Rectal smooth muscle tissue (tissue), 1 donor: ENCODE measurements at regions not wholly inside any gene's neighbourhood (a gene's known extent, or its start where the extent isn't known, plus 50 kb on each side); places are given as distances from the start of the nearest gene placed in this dataset.
"Not testable (repeated sequence)": the region's sequence is repeated elsewhere in the genome, so short reads cannot be mapped to it uniquely, and the experiment has no call there.

ENCODE experiments used
- H3K27ac ChIP-seq: one replicate; pipeline ENCODE4 v1.7.0; 2013; ENCODE audit warnings: low read depth, low read length, inconsistent platforms
- H3K27me3 ChIP-seq: one replicate; pipeline ENCODE4 v1.7.0; 2013; ENCODE audit warnings: low read length; ENCODE audit not compliant: control insufficient read depth, insufficient read depth
- H3K36me3 ChIP-seq: one replicate; pipeline ENCODE4 v1.7.0; 2013; ENCODE audit warnings: low read length; ENCODE audit not compliant: control insufficient read depth, insufficient read depth
- H3K4me1 ChIP-seq: one replicate; pipeline ENCODE4 v1.7.0; 2013; ENCODE audit warnings: low read length; ENCODE audit not compliant: control insufficient read depth, insufficient read depth
- H3K4me3 ChIP-seq: one replicate; pipeline ENCODE4 v1.7.0; 2013; ENCODE audit warnings: low read length
- H3K9ac ChIP-seq: one replicate; pipeline ENCODE4 v1.7.0; 2013; ENCODE audit warnings: low read length

GRCh38 chr12:91490667-91491311 is 308.2 kb upstream of the DCN start:
- H3K4me3 ChIP-seq: no peak overlapping the region
- H3K36me3 ChIP-seq: no peaks in the 10 kb centered on the region
- H3K4me1 ChIP-seq: no peaks in the 10 kb centered on the region
- H3K27ac ChIP-seq: no peak overlapping the region
- no peaks in the 10 kb centered on the region for H3K27me3 ChIP-seq
- no peak overlapping the region for H3K9ac ChIP-seq

GRCh38 chr12:91483471-91483985 is 300.9 kb upstream of the DCN start:
- H3K27me3 ChIP-seq: no peaks in the 10 kb centered on the region
- no peak overlapping the region for H3K27ac ChIP-seq
- no peak overlapping the region for H3K4me3 ChIP-seq
- H3K4me1 ChIP-seq: no peaks in the 10 kb centered on the region
- no peaks in the 10 kb centered on the region for H3K36me3 ChIP-seq
- no peak overlapping the region for H3K9ac ChIP-seq

GRCh38 chr12:91482231-91482630 is 299.6 kb upstream of the DCN start:
- Histone ChIP-seq H3K4me3 (no peak overlapping the region), H3K9ac (no peak overlapping the region), H3K4me1 (no peaks in the 10 kb centered on the region), H3K36me3 (no peaks in the 10 kb centered on the region), H3K27me3 (no peaks in the 10 kb centered on the region), H3K27ac (no peak overlapping the region)

GRCh38 chr12:91478500-91478899 is 295.9 kb upstream of the DCN start:
- no peaks in the 10 kb centered on the region for H3K36me3 ChIP-seq
- no peak overlapping the region for H3K4me3 ChIP-seq
- H3K27ac ChIP-seq: no peak overlapping the region
- H3K4me1 ChIP-seq: no peaks in the 10 kb centered on the region
- no peaks in the 10 kb centered on the region for H3K27me3 ChIP-seq
- no peak overlapping the region for H3K9ac ChIP-seq

GRCh38 chr12:91467686-91468085 is 285.1 kb upstream of the DCN start:
- Histone ChIP-seq H3K9ac (no peak overlapping the region), H3K27me3 (no peaks in the 10 kb centered on the region), H3K27ac (no peak overlapping the region), H3K4me3 (no peak overlapping the region), H3K4me1 (no peaks in the 10 kb centered on the region), H3K36me3 (no peaks in the 10 kb centered on the region)

GRCh38 chr12:91461061-91461460 is 278.4 kb upstream of the DCN start:
- H3K4me3 ChIP-seq: no peak overlapping the region
- H3K4me1 ChIP-seq: no peaks in the 10 kb centered on the region
- H3K27ac ChIP-seq: no peak overlapping the region
- H3K9ac ChIP-seq: no peak overlapping the region
- no peaks in the 10 kb centered on the region for H3K27me3 ChIP-seq
- H3K36me3 ChIP-seq: no peaks in the 10 kb centered on the region

GRCh38 chr12:91460469-91460868 is 277.9 kb upstream of the DCN start:
- Histone ChIP-seq H3K4me3 (no peak overlapping the region), H3K27me3 (no peaks in the 10 kb centered on the region), H3K9ac (no peak overlapping the region), H3K4me1 (no peaks in the 10 kb centered on the region), H3K27ac (no peak overlapping the region), H3K36me3 (no peaks in the 10 kb centered on the region)

- no peak overlapping the region for H3K4me3 ChIP-seq
- no peaks in the 10 kb centered on the region for H3K27me3 ChIP-seq
- H3K27ac ChIP-seq: no peak overlapping the region
- no peaks in the 10 kb centered on the region for H3K4me1 ChIP-seq
- no peaks in the 10 kb centered on the region for H3K36me3 ChIP-seq
- H3K9ac ChIP-seq: no peak overlapping the region
Observed at GRCh38 chr12:91455321-91455720, 272.7 kb upstream of the DCN start.

GRCh38 chr12:91454179-91454578 is 271.6 kb upstream of the DCN start:
- H3K9ac ChIP-seq: no peak overlapping the region
- H3K36me3 ChIP-seq: no peaks in the 10 kb centered on the region
- H3K27ac ChIP-seq: no peak overlapping the region
- no peaks in the 10 kb centered on the region for H3K27me3 ChIP-seq
- no peak overlapping the region for H3K4me3 ChIP-seq
- no peaks in the 10 kb centered on the region for H3K4me1 ChIP-seq

GRCh38 chr12:91452464-91452863 is 269.8 kb upstream of the DCN start:
- H3K4me1 ChIP-seq, H3K27me3 ChIP-seq, H3K9ac ChIP-seq, H3K4me3 ChIP-seq, H3K27ac ChIP-seq, H3K36me3 ChIP-seq: not testable (repeated sequence)

GRCh38 chr12:91441993-91442952 is 259.7 kb upstream of the DCN start:
- Histone ChIP-seq H3K27ac (no peak overlapping the region), H3K4me3 (no peak overlapping the region), H3K9ac (no peak overlapping the region), H3K27me3 (no peaks in the 10 kb centered on the region), H3K4me1 (no peaks in the 10 kb centered on the region), H3K36me3 (no peaks in the 10 kb centered on the region)

- Histone ChIP-seq H3K36me3 (no peaks in the 10 kb centered on the region), H3K4me1 (no peaks in the 10 kb centered on the region), H3K27ac (no peak overlapping the region), H3K4me3 (no peak overlapping the region), H3K9ac (no peak overlapping the region), H3K27me3 (no peaks in the 10 kb centered on the region)
Observed at GRCh38 chr12:91441246-91441645, 258.6 kb upstream of the DCN start.
